T-helper 1 cell treated with Interleukin-12 subunit alpha and Interleukin-12 subunit beta and Interleukin-4 antibody, amounts not matched to agents 30 ng/mL and 1 ng/mL, for 36 hours (primary cell): ENCODE measurements at regions not wholly inside any gene's neighbourhood (a gene's known extent, or its start where the extent isn't known, plus 50 kb on each side); places are given as distances from the start of the nearest gene placed in this dataset.

Source experiments
- intact Hi-C: fragments of 100-400 bp; cut with micrococcal nuclease; formaldehyde crosslinking; loops from one replicate; pipeline ENCODE4 v1.15.1; 2024

DNA sequence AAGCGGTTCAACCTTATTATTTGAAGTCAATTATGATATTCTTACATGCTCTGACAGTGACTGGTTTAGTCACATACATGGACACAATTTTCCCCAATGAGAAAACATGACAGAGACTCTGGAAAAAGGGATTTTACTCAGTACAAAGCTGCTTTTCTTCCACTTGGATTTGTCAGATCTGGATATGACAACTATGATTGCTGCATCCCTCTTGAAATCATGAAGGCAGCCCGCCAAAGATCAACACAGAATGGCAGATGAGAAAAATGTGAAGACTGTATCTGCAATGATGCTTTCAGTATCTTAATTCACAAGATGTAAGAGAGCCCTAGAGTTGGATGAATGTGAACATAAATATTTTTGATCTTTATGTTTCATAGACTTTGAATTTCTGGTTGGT lies 439.6 kb downstream of the CDH8 start:
- intact Hi-C loops = no loop called here

DNA sequence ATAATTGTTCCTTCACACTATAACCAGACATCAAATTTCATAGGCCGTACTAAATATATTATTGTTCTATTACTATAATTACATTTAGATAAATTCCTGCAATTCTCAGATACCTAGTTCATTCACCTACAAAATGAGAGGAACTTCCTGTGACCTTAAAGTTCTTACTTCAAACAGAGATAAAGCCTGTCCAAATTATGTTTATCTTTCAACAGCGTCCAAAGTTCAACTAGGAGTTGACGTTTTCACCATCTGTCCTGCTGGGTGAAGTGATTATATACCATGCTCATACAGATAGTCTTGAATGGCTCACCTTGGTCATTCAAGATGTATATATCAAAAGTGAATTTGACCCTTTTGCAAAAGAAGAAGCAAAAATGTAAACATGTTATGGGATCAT lies 440.6 kb downstream of the CDH8 start:
- intact Hi-C loops = no loop called here

DNA sequence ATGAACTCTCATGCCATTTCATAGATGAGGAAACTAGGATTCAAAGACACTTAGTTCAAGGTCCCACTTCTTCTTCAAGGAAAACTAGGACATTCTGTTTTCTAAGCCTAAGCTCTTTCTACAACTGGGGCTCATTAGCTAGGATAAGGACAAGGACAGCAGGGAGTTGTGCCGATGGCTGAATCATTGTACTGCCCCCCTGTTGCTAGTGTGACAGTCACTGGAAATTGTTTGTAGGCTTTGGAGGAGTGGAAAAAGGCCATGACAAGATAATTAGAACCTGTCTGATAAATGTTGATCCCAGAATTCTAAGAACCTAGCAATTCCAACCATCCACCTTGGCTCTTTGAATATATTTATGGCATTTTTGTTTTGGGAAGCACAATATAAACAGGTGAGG lies 445.7 kb downstream of the CDH8 start:
- intact Hi-C loops = no loop called here

DNA sequence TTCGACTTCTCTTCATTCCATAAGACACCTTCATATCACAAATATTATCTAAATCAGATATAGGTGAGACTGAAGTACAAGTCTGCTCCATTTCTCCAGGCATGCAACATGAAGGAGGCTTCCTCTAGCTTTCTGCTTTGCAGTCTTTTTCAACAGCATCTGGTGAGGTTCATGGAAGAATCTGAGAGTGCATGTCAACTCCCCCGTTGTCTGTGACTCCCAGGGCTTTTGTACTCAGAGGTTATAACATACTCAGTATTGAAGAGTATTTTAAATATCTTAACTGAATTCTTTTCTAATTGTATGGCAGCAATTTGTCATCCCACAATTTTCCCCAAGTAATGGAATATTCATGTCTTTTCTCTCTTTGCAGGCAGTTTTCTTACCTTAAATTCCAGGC lies 448.7 kb downstream of the CDH8 start:
- intact Hi-C loops = no loop called here

DNA sequence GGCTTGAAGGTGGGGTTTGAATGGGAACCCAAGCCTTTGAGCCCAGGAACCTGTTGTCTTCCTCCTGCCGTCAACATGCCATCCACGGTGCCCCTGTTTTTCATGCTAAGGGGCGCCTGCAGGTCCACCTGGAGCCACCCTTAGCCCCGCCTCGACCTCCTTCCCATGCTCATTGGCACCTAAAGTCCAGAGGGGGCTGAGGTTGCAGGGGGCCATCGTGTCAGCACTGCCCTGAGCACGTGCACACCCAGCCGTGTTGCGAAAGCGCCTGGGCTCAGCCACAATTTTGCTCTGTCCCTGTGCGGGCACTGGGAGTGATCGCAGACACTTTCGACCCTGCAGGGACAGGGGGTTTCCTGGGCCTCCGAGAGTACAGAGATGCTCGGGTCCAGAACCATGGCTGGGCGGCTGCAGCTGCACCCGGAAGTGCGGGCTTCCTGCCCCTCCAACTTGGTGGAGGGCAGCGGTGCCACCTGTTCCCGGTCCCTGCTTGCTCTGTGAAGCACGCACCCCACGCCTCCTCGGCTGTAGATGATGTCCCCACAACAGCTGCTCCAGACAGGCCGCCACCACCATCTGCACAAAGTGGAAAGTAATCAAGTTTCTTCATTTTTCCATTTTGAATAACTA lies 454.7 kb downstream of the CDH8 start:
- intact Hi-C loops = no loop called here

DNA sequence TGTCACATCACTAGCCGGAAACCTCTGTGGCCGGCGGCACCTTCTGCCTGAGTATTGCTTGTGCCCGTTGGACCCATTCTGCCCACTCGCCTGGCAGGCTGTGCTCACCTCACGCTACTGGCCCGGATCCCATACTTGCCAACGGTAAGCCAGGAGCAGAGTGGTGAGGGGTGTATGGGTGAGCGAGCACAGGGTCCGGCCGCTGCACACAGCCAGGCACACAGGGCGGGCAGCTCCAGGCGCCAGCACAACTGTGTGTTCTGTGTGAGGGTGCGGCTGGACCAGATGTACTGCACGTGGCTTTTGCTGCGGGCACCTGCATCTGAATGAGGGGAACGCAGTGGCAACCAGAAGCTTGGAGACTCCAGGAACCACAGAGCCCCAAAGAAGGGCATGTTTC lies 455.7 kb downstream of the CDH8 start:
- intact Hi-C loops = no loop called here

DNA sequence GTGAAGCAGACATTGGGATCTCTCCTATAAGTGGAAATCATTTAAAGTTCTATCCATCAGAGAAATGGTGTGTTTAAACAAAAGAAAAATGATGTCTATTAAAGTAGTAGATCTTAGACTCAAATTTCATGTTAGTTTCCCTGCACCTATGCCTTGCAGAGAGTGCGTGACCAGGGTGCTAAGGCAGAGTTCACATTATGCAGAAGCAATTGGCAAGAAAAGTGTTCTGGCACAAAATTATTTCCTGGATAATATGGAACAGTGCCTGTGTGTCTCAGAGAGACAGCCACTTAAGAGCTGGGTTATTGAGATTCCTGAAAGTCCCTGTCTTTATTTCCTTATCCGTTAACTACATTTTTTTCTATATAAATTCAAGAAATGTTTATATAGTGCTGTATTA lies 457.0 kb downstream of the CDH8 start:
- intact Hi-C loops = no loop called here

DNA sequence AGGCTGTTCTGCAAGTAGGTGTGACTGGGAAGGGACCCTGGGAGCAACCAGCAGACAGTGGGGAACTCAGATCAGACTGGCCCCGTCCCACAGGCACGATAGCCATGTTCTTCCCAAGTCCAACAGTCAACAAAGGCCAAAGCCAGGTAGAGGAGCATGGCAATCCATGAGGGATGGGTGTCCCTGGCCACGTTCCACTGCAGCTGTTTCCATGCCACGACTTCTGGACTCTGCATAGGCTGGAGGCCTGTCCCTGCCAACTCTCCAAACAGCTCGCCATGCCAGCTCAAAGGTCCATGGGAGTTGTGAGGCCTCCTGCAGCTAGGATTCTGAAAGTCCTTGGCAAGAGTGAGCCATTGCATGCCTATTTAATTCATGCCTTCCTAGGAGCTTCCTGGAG lies 459.8 kb downstream of the CDH8 start:
- intact Hi-C loops = no loop called here

DNA sequence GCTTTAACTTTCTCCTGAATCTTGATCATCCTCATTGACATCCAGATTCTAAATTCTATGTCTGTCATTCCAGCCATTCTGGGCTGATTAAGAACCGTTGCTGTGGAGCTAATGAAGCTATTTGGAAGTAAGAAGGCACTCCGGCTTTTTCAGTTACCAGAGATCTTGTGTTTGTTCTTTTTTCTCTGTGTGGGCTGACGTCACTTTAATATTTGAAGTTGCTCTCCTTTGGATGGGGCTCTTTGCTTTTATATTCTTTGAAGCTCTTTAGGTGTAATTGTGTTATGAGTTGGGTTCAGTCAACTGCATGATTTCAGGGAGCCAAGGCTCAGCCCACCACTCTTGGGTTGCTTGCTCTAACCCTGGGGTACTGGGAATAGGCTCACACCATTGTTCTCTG lies 460.6 kb downstream of the CDH8 start:
- intact Hi-C loops = no loop called here

DNA sequence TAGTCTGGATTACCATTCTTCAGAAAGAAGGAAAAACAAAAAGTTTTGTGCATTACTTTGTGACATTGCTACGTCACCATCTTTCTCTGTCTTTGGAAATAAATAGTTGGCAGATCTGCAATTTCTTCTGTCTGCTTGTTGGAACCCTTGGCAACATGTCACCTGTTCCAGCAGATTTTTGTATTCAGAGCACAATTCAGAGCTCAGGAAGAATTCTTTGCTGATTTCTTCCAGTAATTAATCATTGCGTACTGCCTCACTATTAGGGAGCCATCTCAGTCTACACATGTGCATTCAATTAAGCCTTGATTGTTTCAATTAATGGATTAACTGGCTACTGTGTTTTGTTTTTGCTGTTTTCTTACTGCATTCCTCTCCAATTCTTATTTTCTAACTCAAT lies 467.2 kb downstream of the CDH8 start:
- intact Hi-C loops = no loop called here

DNA sequence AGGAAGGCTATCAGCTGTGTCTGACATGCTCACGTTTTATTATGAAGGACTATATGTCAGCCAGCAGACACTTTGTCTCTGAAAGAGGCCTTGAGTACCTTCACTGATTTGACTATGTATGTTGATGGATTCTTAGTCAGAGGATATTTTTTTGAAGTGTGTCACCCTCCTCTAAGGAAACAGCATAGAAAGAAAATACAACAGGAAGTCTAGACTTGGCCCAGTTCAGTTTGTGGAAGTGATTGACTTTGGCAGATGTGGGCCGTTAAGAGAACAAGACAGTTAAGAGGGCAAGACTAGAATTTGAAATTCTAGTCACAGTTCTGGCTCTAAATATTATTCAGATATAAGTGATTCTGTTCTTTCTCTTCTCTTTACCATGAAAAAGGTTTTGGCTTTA lies 471.5 kb downstream of the CDH8 start:
- intact Hi-C loops = no loop called here

DNA sequence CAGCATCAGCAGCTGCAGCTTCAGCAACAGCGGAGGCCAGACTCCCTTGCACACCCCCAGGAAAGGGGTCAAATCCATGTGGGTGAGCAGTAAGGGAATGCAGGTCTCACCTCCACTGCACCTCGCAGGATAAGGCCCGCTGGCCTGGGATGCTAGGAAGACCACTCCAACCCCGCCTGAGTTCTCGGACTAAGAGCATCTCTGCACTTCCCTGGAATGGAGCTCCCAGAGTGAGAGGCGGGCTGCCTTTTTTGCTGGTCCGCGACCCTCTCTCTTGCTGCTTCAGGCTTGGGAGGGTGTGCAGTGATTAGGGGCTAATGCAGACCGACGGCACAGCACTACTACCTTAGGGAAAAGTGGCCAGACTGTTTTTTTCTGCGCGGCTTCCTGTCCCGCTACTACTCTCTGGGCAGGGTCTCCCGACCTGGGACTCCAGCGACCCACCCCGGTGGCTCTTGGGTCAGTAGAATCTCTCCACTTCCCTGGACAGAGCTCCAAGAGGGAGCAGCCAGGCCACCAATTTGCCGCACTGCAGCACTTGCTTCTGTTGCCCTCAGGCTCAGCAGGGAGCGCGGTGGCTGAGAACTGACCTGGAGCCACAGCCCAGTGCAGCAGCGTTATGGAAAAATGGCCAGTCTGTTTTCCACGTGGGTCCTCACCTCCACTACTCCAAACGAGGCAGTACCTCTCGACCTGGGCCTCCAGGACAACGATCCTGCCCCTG lies 480.4 kb downstream of the CDH8 start:
- intact Hi-C loops = no loop called here

DNA sequence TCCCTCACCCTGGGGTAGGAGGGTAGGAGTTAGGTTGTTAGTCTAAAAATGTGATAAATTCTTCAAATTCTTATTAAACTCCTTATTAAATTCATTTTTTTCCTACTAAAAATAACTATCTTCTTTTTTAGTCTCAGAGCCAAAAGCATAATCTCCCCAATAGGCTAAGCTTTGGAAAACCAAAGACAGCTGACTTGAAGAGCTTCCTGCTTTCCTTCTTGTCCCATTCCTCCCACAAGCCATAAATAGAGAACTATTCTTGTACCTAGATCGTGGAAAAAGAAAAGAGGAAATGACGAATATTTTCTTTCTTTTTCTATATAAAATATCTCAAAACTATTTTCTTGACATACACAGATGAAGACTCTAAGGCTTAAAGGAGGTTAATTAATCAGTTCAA lies 486.9 kb downstream of the CDH8 start:
- intact Hi-C loops = loop anchor here (10.0 kb wide), 1 partner anchor 65 kb away; no protein-coding TSS in a partner anchor

DNA sequence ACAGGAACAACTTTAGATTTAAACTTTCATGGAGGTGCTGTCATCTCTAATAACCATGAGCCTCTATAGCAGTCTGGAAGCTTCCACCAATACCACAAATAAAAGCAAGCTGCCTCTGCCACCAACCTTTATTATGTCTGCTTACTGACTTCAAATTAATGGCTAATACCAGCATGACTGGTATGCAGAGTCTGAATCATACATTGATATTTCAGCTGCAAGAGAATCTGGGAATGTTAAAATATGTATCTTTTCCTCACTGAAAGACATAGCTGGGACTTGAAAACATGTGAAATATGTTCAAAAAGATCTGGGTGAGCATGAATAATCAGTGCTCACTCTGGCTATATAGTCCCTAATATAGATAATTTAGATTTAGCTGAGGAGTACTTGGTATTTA lies 488.6 kb downstream of the CDH8 start:
- intact Hi-C loops = loop anchor here (10.0 kb wide), 1 partner anchor 63 kb away; no protein-coding TSS in a partner anchor

DNA sequence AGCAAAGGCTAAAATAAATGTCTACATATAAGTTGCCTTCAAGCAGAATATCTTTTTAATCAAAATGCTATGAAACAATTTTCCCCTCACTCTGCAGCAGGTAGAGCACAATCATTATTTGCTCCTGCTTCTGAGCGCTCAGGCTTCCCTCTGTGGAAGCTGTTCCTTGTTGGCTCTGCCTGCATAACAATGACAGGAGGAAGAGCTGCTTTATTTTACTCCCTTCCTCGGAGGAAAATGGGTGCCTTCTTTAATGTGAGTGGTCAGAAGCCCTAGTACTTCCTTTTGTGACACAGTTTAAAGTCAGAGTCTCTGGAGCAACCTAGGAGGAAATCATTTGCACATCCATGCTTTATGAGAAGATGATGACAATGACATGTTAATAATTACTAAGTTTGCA lies 492.1 kb downstream of the CDH8 start:
- intact Hi-C loops = loop anchor here (5.0 to 10.0 kb wide), 2 partner anchors 37 to 59 kb away; no protein-coding TSS in a partner anchor

DNA sequence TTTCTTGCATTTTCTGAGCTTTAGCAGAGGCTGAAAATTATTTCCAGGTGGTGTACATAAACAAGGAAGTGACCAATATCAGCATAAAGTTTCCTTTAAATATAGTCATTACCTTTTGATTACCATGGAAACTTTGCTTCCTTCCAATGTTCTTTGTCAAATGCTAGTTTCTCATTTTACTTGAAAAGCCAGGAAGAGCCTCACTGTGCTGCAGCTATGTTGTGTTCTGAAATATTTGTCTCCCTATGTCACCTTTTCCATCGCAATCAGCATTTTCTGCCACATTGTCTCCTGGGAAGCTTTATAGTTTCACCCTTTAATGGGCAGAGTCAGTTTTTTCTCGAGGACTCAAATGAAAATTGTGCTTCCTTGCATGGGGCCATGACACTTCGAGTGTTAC lies 496.0 kb downstream of the CDH8 start:
- intact Hi-C loops = loop anchor here (5.0 to 10.0 kb wide), 2 partner anchors 33 to 55 kb away; no protein-coding TSS in a partner anchor

DNA sequence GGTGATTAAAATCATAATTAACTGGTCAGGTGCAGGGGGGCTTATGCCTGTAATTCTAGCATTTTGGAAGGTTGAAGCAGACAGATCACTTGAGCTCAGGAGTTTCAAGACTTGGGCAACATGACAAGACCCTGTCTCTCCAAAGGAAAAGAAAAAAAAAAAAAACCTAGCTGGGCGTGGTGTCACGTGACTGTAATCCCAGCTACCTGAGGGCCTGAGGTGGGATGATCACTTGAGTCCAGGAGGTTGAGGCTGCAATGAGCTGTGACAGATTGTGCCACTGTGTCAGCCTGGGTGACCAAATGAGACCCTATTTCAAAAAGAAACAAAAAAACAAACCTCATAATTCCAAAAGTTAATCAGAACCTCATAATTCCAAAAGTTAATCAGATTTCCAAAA lies 505.5 kb downstream of the CDH8 start:
- intact Hi-C loops = no loop called here

DNA sequence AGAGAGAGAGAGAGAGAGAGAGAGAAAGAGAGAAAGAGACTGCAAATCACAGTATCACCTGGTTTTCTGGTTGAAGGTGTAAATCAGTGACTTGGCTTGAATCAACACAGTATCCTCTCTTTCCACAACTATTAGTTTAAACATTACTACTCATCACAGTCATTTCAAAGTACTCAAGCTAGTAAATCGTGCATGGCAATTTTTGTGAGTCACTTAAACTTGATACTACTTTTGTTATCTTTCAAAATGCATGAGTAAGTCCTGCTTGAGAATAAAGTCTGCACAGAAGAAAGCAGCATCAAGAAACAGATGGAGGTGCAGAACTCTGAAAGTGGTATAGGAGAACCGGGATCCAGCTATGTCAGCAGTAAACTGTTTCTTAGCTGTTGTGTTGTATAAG lies 535.4 kb downstream of the CDH8 start:
- intact Hi-C loops = no loop called here

DNA sequence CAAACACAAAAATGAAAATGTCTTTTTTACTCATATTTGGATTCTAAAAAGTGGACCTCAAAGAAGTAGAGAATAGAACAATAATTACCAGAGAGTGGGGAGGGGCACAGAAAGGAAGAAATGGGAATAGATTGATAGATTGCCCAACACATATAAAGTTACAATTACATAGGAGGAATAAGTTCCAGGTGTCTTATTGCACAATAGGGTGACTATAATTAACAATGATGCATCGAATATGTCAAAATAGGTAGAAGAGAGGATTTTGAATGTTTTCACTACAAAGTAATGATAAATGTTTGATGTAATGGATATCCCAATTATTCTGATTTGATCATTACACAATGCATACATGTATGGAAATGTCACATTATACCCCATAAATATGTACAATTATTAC lies 556.0 kb downstream of the CDH8 start:
- intact Hi-C loops = loop anchor here (10.0 kb wide), 1 partner anchor 65 kb away; no protein-coding TSS in a partner anchor

DNA sequence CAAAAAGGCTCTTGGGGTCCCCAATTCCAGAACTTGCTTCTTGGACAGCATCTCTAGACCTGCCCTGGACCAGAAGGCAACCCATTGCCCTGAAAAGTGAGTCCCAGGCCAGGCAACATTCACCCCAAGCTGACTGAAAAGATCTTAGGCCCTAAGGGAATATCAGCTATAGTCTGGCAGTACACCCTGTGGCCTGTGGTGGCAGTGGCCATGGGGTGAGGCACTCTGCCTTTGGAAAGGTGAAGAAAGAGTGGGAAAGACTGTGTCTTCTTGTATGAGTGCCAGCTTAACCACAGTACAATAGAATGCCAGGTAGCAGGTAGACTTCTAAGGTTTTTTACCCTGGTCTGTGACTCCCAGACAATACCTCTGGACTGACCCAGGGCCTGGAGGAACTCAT lies 564.5 kb downstream of the CDH8 start:
- intact Hi-C loops = no loop called here

DNA sequence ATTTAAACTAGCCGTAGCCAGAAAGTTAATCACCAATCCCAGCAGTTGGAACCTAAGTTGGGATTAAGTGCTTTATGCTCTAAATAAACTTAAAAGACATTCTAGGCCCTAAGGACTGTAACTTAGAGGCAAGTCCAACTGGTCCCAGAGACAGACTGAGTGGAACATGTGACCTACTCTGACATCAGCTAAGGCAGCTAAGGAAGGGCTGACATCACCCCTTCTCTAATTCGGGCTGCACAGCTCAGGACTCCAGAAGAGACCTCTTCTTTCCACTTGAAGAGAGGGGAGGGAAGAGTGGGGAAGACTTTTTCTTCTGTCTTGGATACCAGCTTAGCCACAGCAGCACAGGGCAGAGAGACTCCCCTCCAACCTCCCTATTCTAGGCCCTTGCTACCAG lies 565.2 kb downstream of the CDH8 start:
- intact Hi-C loops = no loop called here

DNA sequence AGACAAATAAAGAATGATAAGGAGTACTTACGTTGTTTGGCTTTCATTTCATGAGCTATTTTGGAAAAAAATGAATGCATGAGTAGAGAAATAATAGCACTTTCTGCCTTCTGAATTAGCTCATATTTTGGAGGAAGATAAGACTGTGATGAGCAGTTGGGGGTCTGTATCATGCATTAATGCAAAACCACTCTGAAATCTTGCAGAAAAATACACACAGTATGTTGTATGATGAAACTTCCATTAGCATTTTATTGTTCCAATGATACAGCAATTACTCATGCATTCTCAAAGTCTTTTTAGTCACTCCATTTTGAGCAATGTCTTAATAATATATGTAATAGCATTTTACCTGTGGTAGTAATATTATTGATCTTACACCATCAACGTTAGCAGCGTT lies 571.0 kb downstream of the CDH8 start:
- intact Hi-C loops = no loop called here

DNA sequence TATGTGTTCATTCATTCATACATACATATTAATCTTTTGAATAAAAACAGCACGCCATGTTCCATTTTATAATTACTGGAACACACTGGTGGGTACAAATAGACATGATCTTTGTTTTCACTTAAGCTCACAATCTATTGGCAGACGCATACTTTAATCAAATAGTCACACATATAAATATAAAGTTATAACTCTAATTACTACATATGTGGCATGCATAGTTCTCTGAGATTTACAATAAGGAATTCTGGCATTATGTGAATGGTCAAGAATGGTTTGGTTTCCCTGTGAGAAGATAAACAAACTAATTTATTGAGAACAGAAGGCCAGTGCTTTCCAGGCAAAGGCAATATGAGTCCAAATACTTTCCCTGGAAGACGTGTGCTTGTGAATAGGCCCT lies 576.2 kb downstream of the CDH8 start:
- intact Hi-C loops = no loop called here
